ENCODE measurements at regions not wholly inside any gene's neighbourhood (a gene's known extent, or its start where the extent isn't known, plus 50 kb on each side); places are given as distances from the start of the nearest gene placed in this dataset.
"Not testable (repeated sequence)": the region's sequence is repeated elsewhere in the genome, so short reads cannot be mapped to it uniquely, and the experiment has no call there.

DNA sequence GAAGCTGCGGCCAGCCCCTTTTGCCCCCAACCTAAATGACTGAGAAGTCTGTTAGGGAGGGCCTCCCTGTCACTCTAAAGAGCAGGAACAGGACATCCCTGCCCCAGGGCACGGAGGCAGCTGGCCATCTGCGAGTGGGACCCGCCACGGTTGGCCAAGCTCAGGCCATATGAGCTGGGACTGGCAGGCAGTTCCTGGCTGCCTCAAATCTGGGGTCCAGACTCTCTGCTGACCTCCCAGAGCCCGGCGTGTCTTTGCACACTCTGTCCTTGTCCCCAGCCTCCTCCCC, 143.0 kb downstream of the IGLL1 start:
- not testable (repeated sequence) for TF ChIP-seq ZNF384 (IDR thresholded peaks at IDR 0.05); L3MBTL2 (conservative IDR thresholded peaks at IDR 0.05); TARDBP (IDR thresholded peaks at IDR 0.05); LEF1 (IDR thresholded peaks at IDR 0.05; ENCODE audit: borderline replicate concordance); ELF4 (IDR thresholded peaks at IDR 0.05); SP1 (IDR thresholded peaks at IDR 0.05); SUZ12 (IDR thresholded peaks at IDR 0.05); BHLHE40 (IDR thresholded peaks at IDR 0.05; ENCODE audit: borderline replicate concordance); FOXK2 (IDR thresholded peaks at IDR 0.05)
- TF ChIP-seq, protein P1, sequence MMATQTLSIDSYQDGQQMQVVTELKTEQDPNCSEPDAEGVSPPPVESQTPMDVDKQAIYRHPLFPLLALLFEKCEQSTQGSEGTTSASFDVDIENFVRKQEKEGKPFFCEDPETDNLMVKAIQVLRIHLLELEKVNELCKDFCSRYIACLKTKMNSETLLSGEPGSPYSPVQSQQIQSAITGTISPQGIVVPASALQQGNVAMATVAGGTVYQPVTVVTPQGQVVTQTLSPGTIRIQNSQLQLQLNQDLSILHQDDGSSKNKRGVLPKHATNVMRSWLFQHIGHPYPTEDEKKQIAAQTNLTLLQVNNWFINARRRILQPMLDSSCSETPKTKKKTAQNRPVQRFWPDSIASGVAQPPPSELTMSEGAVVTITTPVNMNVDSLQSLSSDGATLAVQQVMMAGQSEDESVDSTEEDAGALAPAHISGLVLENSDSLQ (IDR thresholded peaks at IDR 0.05): not testable (repeated sequence)
